ENCODE measurements at regions not wholly inside any gene's neighbourhood (a gene's known extent, or its start where the extent isn't known, plus 50 kb on each side); places are given as distances from the start of the nearest gene placed in this dataset.

GRCh38 chr10:47186941-47187340 is 113.1 kb upstream of the GDF10 start:
- Mint-ChIP-seq H3K4me1 (no peaks in the 10 kb centered on the region), H3K4me3 (no peak overlapping the region), H3K9me3 (peaks cover 0 to 2% (median 0%) of the 10 kb centered on the region in 3 donors), H3K36me3 (no peaks in the 10 kb centered on the region), H3K27ac (no peak overlapping the region), H3K27me3 (peaks cover 2% of the 10 kb centered on the region)

- Mint-ChIP-seq H3K9me3 (peaks cover 0 to 2% (median 0%) of the 10 kb centered on the region in 3 donors), H3K27ac (no peak overlapping the region), H3K4me1 (no peaks in the 10 kb centered on the region), H3K4me3 (no peak overlapping the region), H3K27me3 (peaks cover 2% of the 10 kb centered on the region), H3K36me3 (no peaks in the 10 kb centered on the region)
These were observed 112.4 kb upstream of the GDF10 start for GRCh38 chr10:47187592-47187991.

DNA sequence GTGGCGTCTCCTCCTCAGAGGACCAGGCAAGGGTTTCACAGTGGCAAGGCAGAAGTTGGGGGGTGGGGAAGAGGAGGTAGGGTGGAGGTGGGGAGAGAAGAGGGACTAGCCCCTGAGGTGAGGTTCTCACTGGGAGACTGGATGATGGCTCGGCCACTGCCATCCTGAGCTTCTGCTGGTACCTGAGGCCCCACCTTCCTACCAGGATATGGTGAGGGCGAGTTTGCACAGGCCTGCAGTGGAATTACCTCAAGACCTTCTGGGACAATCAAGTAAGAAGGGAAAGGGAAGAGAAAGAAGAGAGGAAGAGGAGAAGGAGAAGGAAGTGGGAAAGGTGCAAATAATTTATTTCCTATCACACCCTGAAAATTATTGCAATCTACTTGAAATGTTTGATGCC is 111.8 kb upstream of the GDF10 start:
- Mint-ChIP-seq H3K4me1 (no peaks in the 10 kb centered on the region), H3K36me3 (no peaks in the 10 kb centered on the region), H3K27ac (no peak overlapping the region), H3K4me3 (no peak overlapping the region), H3K27me3 (peaks cover 2% of the 10 kb centered on the region), H3K9me3 (peaks cover 0 to 2% (median 0%) of the 10 kb centered on the region in 3 donors)

DNA sequence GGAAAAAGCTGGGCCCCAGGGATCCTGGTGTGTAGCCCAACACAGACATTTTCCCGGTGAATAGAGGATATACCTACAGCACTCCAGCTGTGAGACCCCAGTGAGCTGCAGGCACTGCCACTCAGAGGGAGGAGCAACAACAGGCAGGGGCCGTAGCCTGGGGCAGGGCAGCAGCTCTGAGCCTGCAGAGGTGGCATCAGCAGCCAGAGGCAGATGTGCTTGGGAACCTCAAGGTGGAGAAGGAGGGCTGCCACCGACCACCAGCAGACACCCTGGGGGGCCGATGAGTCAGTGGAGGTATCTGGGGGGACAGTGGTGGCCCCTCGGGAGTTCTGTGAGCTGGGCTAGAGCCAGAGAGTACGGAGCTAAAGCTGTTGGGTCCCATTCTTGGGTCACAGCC is 110.2 kb upstream of the GDF10 start:
- H3K4me1 Mint-ChIP-seq = no peaks in the 10 kb centered on the region
- H3K9me3 Mint-ChIP-seq = peaks cover 0 to 2% (median 0%) of the 10 kb centered on the region in 3 donors

GRCh38 chr10:47190301-47190700 is 109.7 kb upstream of the GDF10 start:
- peaks cover 2% of the 10 kb centered on the region for H3K27me3 Mint-ChIP-seq

More for the DNA sequence above, 110.2 kb upstream of the GDF10 start:
- Mint-ChIP-seq H3K36me3 (no peaks in the 10 kb centered on the region), H3K27ac (no peak overlapping the region), H3K4me3 (no peak overlapping the region), H3K27me3 (peaks cover 2% of the 10 kb centered on the region)

GRCh38 chr10:47190802-47191450 is 109.1 kb upstream of the GDF10 start:
- H3K9me3 Mint-ChIP-seq = peaks cover 0 to 2% (median 0%) of the 10 kb centered on the region in 3 donors
- no peaks in the 10 kb centered on the region for H3K4me1 Mint-ChIP-seq
- peaks cover 2% of the 10 kb centered on the region for H3K27me3 Mint-ChIP-seq
- H3K36me3 Mint-ChIP-seq = no peaks in the 10 kb centered on the region
- no peak overlapping the region for H3K4me3 Mint-ChIP-seq
- H3K27ac Mint-ChIP-seq = no peak overlapping the region

More at GRCh38 chr10:47190301-47190700, 109.7 kb upstream of the GDF10 start:
- Mint-ChIP-seq H3K4me3 (no peak overlapping the region), H3K27ac (no peak overlapping the region), H3K9me3 (peaks cover 0 to 2% (median 0%) of the 10 kb centered on the region in 3 donors), H3K4me1 (no peaks in the 10 kb centered on the region), H3K36me3 (no peaks in the 10 kb centered on the region)

- H3K27me3 Mint-ChIP-seq = peaks cover 2% of the 10 kb centered on the region
- peaks cover 0 to 1% (median 0%) of the 10 kb centered on the region in 3 donors for H3K9me3 Mint-ChIP-seq
- no peaks in the 10 kb centered on the region for H3K4me1 Mint-ChIP-seq
- H3K27ac Mint-ChIP-seq = no peak overlapping the region
- no peak overlapping the region for H3K4me3 Mint-ChIP-seq
- H3K36me3 Mint-ChIP-seq = no peaks in the 10 kb centered on the region
These were observed 107.7 kb upstream of the GDF10 start for GRCh38 chr10:47192273-47192672.

DNA sequence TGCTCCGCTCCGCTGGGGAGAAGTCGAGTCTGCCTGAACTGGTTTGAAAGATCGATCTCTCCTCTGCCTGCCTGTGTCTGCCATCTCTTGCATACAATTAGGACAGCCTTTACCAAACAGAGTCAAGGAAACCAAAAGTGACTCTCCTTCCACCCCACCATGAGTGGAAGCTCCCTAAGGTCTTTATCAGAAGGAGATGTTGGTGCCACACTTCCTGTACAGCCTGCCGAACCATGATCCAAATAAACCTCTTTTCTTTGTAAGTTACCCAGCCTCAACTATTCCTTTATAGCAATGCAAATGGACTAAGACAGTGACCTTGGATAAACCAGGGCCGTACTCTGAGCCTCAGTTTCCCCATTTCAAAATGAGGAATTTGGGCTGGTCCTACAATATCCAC is 106.3 kb upstream of the GDF10 start:
- H3K36me3 Mint-ChIP-seq = no peaks in the 10 kb centered on the region
- peaks cover 2% of the 10 kb centered on the region for H3K27me3 Mint-ChIP-seq
- H3K9me3 Mint-ChIP-seq = no peaks in the 10 kb centered on the region
- no peaks in the 10 kb centered on the region for H3K4me1 Mint-ChIP-seq
- H3K4me3 Mint-ChIP-seq = no peak overlapping the region
- H3K27ac Mint-ChIP-seq = no peak overlapping the region

DNA sequence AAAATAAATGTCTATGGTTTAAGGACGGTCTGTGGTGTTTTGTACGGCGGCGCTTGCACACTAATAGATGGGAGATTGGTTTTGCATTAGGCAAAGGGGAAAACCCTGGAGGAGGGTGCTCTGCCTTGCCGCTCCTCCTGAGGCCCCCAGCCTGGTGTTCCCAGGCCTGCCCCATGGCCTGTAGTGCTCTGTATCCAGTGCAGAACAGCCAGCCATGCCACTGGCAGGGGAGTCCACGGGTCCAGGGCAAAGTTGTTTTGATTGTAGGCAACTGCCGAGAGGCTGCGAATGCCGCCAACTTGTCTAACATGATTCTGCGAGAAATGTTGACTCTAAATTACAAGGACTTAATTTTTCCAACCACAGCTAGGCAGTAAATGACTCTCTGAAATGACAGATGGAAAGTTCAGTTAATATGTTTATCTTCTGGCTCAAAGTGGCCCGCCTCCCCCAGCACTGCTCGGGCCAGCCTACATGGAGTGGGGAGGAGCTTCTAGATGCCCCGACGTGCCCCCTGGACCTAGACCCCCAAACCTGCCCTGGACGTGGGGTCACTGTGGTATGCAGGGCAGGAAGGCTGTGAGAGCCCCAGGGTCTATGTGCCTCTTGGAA is 104.6 kb upstream of the GDF10 start:
- H3K9me3 Mint-ChIP-seq = no peaks in the 10 kb centered on the region
- no peaks in the 10 kb centered on the region for H3K4me1 Mint-ChIP-seq
- no peaks in the 10 kb centered on the region for H3K27me3 Mint-ChIP-seq
- H3K27ac Mint-ChIP-seq = no peak overlapping the region
- H3K36me3 Mint-ChIP-seq = no peaks in the 10 kb centered on the region
- no peak overlapping the region for H3K4me3 Mint-ChIP-seq

DNA sequence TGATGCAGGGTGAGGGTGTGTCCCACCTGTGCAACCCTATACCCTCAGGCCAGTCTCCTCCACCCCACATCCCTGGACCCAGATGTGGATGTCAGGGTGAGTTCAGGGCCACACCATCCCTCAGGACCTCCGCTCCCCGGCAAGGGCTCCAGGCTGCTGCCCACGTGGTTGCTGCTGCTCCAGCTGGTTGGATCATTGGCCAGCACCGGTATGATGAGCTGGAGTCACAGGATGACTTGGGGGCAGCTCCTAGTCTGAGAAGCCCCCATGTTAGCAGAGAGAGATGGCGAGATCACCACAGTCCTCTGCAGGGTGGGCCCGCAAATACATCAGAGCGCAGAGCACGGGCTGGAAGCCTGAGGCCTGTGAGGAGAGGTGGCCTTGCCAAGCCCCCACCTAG is 103.3 kb upstream of the GDF10 start:
- Mint-ChIP-seq H3K27me3 (no peaks in the 10 kb centered on the region), H3K27ac (peak overlapping the region in 1 of 3 donors; percentile 47), H3K4me3 (no peak overlapping the region), H3K4me1 (no peaks in the 10 kb centered on the region), H3K9me3 (peaks cover 0 to 4% (median 0%) of the 10 kb centered on the region in 3 donors), H3K36me3 (no peaks in the 10 kb centered on the region)

GRCh38 chr10:47198221-47198620 is 101.8 kb upstream of the GDF10 start:
- Mint-ChIP-seq H3K27ac (no peak overlapping the region), H3K4me1 (no peaks in the 10 kb centered on the region), H3K27me3 (no peaks in the 10 kb centered on the region), H3K4me3 (no peak overlapping the region), H3K36me3 (no peaks in the 10 kb centered on the region), H3K9me3 (peaks cover 0 to 10% (median 0%) of the 10 kb centered on the region in 3 donors)

DNA sequence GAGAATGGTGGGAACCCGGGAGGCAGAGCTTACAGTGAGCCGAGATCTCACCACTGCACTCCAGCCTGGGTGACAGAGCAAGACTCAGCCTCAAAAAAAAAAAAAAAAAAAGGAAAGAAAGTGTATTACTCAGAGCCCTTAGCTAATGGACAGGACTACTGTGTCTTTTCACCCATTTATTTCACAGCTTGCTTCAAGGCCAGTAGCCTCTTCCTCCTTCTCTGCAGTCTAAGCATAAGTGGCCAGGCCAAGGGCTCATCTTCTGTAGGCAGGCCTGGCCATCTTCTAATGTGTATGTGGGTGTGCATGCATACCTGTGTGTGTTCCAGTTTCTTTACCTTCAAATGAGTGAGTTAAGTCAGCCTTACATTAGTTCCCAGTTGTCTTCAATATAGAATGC is 94.8 kb upstream of the GDF10 start:
- Mint-ChIP-seq H3K27ac (no peak overlapping the region), H3K4me3 (peak overlapping the region in 1 of 4 donors; percentile 77), H3K36me3 (no peaks in the 10 kb centered on the region), H3K9me3 (peaks cover 0 to 13% (median 0%) of the 10 kb centered on the region in 3 donors), H3K27me3 (no peaks in the 10 kb centered on the region), H3K4me1 (no peaks in the 10 kb centered on the region)

DNA sequence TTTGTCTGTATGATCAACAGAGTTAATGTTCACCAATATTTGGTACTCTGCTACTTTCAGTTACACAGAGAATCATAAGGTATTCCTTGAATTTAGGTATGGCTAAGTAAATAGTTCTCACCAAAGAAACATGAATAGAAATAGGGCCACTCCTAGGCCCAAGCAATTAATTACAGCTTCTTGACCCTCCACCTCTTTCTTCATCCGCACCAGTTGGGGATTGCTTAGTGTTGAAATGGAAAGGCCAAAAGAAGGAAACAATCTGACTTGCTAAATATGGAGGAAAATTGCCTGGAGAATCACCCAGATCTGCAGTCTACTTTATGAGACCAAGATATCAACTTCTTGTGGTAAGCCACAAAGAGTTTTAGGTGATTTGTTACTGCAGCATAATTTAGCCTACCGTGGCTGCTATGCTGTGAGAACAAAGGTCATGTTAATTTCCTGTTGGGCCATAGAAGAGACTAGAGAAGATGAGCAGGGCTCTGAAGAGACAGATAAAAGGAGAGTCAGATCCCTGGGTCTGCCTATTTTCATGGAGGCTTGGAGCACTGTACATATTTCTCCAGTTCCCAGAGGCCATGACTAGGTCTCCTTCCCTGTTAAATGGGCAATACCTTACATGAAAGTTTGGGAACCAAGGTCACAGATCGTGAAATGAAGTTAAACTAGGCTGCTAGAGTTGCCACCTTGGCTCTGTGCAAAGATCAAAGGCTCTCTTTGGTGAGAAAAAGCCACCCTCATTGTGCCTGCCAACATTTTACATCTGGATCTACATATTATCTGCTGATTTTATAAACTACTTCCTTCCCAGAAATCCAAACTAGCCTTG is 93.3 kb upstream of the GDF10 start:
- peaks cover 0 to 11% (median 0%) of the 10 kb centered on the region in 3 donors for H3K9me3 Mint-ChIP-seq
- H3K4me1 Mint-ChIP-seq = no peaks in the 10 kb centered on the region
- H3K27ac Mint-ChIP-seq = peak overlapping the region in 1 of 3 donors; percentile 12
- H3K36me3 Mint-ChIP-seq = no peaks in the 10 kb centered on the region
- H3K4me3 Mint-ChIP-seq = no peak overlapping the region
- H3K27me3 Mint-ChIP-seq = no peaks in the 10 kb centered on the region

- H3K27ac Mint-ChIP-seq = peak overlapping the region in 1 of 3 donors; percentile 27
- H3K27me3 Mint-ChIP-seq = no peaks in the 10 kb centered on the region
- H3K9me3 Mint-ChIP-seq = peaks cover 0 to 10% (median 3%) of the 10 kb centered on the region in 3 donors
- H3K36me3 Mint-ChIP-seq = no peaks in the 10 kb centered on the region
- H3K4me3 Mint-ChIP-seq = no peak overlapping the region
- no peaks in the 10 kb centered on the region for H3K4me1 Mint-ChIP-seq
These were observed 92.7 kb upstream of the GDF10 start for GRCh38 chr10:47207281-47207615.

DNA sequence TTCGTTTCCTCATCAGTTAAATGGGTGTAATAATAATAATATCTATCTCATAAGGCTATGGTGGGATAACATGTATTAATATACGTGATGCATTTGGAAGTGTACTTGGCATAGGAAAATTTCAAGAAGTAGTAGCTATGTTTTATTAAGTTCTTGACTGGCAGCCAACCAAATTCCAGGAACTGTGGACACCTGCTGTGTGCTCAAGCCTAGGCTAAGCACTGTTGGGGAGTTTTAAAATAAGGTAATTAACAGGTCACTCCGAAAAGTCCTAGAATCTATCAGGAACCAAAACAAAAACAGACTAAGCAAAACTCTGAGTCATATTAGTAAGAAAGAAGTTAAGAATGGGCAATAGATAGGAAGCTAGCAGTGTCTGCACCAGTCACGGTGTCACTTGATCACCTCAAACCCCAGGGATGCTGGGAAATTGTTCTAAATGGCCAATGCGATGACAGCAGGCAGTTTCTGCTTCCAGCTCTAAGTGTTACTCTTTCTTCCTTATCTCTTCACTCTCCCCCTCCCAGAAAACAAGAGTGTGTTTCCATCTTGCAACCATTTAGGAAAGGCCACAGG is 92.0 kb upstream of the GDF10 start:
- no peak overlapping the region for H3K4me3 Mint-ChIP-seq
- H3K36me3 Mint-ChIP-seq = peaks cover 3% of the 10 kb centered on the region
- peaks cover 0 to 8% (median 5%) of the 10 kb centered on the region in 3 donors for H3K9me3 Mint-ChIP-seq
- H3K27ac Mint-ChIP-seq = no peak overlapping the region
- H3K4me1 Mint-ChIP-seq = no peaks in the 10 kb centered on the region
- no peaks in the 10 kb centered on the region for H3K27me3 Mint-ChIP-seq

Data from IgD-negative memory B cell (primary cell).